ENCODE measurements at regions not wholly inside any gene's neighbourhood (a gene's known extent, or its start where the extent isn't known, plus 50 kb on each side); places are given as distances from the start of the nearest gene placed in this dataset.

DNA sequence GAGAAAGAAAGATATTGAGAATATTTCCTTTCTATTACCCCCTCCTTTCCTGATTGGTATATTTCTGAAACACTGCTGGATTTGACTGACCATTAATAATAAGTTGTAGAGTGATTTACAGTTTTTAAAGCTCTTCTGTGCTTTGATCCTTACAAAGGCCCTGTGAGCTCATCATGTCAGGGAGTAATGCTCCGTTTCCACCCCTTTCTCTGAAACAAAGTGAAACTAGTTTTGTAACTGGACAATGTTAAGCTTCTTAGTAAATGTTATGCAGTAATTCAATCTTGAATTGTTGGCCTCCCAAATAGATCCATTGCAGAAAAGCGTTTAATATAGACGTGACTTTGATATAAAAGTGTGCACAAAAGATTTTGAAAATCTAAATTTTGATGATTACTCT, 190.1 kb upstream of the GNPDA2 start:
- Histone ChIP-seq H3K9me3 (ENCODE audit: control insufficient read depth in 2 of 2, low read length in 2 of 2) (no peaks in the 10 kb centered on the region), H3K36me3 (ENCODE audit: control insufficient read depth in 2 of 2, insufficient read depth in 2 of 2, low read length in 2 of 2) (no peaks in the 10 kb centered on the region), H3K4me3 (ENCODE audit: low read length in 2 of 2) (peak overlapping the region in 1 of 2 donors; percentile 34), H3K27me3 (ENCODE audit: control insufficient read depth in 2 of 2, insufficient read depth in 2 of 2, low read length in 2 of 2) (no peaks in the 10 kb centered on the region), H3K4me1 (ENCODE audit: control insufficient read depth in 2 of 2, insufficient read depth in 2 of 2, low read length in 2 of 2) (no peaks in the 10 kb centered on the region), H3K27ac (ENCODE audit: low read depth in 2 of 2, low read length in 2 of 2) (no peak overlapping the region), H3K9ac (ENCODE audit: low read depth in 1 of 2, low read length in 2 of 2) (no peak overlapping the region)

DNA sequence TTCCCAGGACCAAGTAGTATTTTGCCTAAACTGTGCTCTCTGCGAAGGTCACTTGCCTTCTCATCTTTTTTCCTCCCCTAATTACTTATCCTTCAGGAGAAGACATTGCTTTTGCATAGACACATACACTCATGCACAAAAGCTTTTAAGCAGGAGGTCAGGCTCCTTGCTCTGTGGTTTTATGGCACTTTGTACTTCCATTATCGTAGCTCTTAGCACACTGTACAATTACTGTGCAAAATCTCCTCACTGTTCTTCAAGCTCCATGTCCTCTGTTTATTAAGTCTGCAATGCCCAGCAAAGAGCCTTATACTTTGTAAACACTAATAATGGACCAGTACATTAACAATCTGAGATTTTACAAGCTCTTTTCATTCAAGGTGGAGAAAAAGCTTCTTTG, 188.4 kb upstream of the GNPDA2 start:
- Histone ChIP-seq H3K27me3 (ENCODE audit: control insufficient read depth in 2 of 2, insufficient read depth in 2 of 2, low read length in 2 of 2) (no peaks in the 10 kb centered on the region), H3K36me3 (ENCODE audit: control insufficient read depth in 2 of 2, insufficient read depth in 2 of 2, low read length in 2 of 2) (no peaks in the 10 kb centered on the region), H3K27ac (ENCODE audit: low read depth in 2 of 2, low read length in 2 of 2) (no peak overlapping the region), H3K9ac (ENCODE audit: low read depth in 1 of 2, low read length in 2 of 2) (no peak overlapping the region), H3K9me3 (ENCODE audit: control insufficient read depth in 2 of 2, low read length in 2 of 2) (no peaks in the 10 kb centered on the region), H3K4me3 (ENCODE audit: low read length in 2 of 2) (no peak overlapping the region), H3K4me1 (ENCODE audit: control insufficient read depth in 2 of 2, insufficient read depth in 2 of 2, low read length in 2 of 2) (no peaks in the 10 kb centered on the region)

DNA sequence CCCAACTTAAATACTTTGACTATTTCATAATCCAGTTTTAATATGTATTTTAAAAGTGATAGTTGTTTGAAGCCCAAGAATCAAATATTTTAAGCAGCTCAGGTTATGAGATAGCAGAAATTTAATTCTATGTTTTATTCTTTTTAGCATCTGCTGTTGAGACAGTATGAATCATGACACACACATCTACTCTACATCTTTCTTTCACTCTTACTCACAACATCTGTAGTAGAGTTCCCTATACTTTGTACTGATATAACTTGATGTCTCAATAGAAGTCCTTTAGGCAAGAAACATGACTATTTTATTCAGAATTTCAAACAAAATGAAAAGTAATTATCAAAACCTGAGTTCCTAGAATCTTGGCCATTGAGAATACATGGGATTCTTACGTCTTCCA, 187.9 kb upstream of the GNPDA2 start:
- H3K4me1 ChIP-seq (ENCODE audit: control insufficient read depth in 2 of 2, insufficient read depth in 2 of 2, low read length in 2 of 2): no peaks in the 10 kb centered on the region
- H3K27ac ChIP-seq (ENCODE audit: low read depth in 2 of 2, low read length in 2 of 2): no peak overlapping the region
- no peaks in the 10 kb centered on the region for H3K36me3 ChIP-seq (ENCODE audit: control insufficient read depth in 2 of 2, insufficient read depth in 2 of 2, low read length in 2 of 2)
- no peak overlapping the region for H3K4me3 ChIP-seq (ENCODE audit: low read length in 2 of 2)
- H3K27me3 ChIP-seq (ENCODE audit: control insufficient read depth in 2 of 2, insufficient read depth in 2 of 2, low read length in 2 of 2): no peaks in the 10 kb centered on the region
- H3K9me3 ChIP-seq (ENCODE audit: control insufficient read depth in 2 of 2, low read length in 2 of 2): no peaks in the 10 kb centered on the region
- no peak overlapping the region for H3K9ac ChIP-seq (ENCODE audit: low read depth in 1 of 2, low read length in 2 of 2)

- H3K27ac ChIP-seq (ENCODE audit: low read depth in 2 of 2, low read length in 2 of 2): no peak overlapping the region
- H3K9ac ChIP-seq (ENCODE audit: low read depth in 1 of 2, low read length in 2 of 2): no peak overlapping the region
- no peak overlapping the region for H3K4me3 ChIP-seq (ENCODE audit: low read length in 2 of 2)
- no peaks in the 10 kb centered on the region for H3K9me3 ChIP-seq (ENCODE audit: control insufficient read depth in 2 of 2, low read length in 2 of 2)
- H3K36me3 ChIP-seq (ENCODE audit: control insufficient read depth in 2 of 2, insufficient read depth in 2 of 2, low read length in 2 of 2): no peaks in the 10 kb centered on the region
- no peaks in the 10 kb centered on the region for H3K4me1 ChIP-seq (ENCODE audit: control insufficient read depth in 2 of 2, insufficient read depth in 2 of 2, low read length in 2 of 2)
- no peaks in the 10 kb centered on the region for H3K27me3 ChIP-seq (ENCODE audit: control insufficient read depth in 2 of 2, insufficient read depth in 2 of 2, low read length in 2 of 2)
These were observed 186.6 kb upstream of the GNPDA2 start for GRCh38 chr4:44912980-44913379.

DNA sequence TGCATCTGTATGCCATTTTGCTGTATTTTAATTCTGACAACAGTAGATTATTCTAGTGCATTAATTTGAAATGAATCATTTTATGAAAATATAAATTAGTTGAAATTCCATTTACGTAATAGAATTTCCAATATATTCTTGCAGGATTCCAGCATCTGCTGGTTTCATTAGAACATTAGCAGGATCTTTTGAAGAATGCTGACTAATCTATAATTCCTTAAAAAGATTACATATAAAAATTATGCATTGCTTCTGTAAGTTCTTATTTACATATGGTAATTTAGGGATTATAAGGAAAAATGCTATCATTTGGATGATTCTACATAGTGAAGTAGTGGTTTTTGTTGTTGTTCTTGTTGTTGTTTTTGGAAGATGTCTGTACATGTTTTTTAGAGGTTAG, 182.2 kb upstream of the GNPDA2 start:
- Histone ChIP-seq H3K27ac (ENCODE audit: low read depth in 2 of 2, low read length in 2 of 2) (no peak overlapping the region), H3K36me3 (ENCODE audit: control insufficient read depth in 2 of 2, insufficient read depth in 2 of 2, low read length in 2 of 2) (no peaks in the 10 kb centered on the region), H3K4me1 (ENCODE audit: control insufficient read depth in 2 of 2, insufficient read depth in 2 of 2, low read length in 2 of 2) (no peaks in the 10 kb centered on the region), H3K9me3 (ENCODE audit: control insufficient read depth in 2 of 2, low read length in 2 of 2) (no peaks in the 10 kb centered on the region), H3K4me3 (ENCODE audit: low read length in 2 of 2) (no peak overlapping the region), H3K27me3 (ENCODE audit: control insufficient read depth in 2 of 2, insufficient read depth in 2 of 2, low read length in 2 of 2) (no peaks in the 10 kb centered on the region), H3K9ac (ENCODE audit: low read depth in 1 of 2, low read length in 2 of 2) (no peak overlapping the region)

DNA sequence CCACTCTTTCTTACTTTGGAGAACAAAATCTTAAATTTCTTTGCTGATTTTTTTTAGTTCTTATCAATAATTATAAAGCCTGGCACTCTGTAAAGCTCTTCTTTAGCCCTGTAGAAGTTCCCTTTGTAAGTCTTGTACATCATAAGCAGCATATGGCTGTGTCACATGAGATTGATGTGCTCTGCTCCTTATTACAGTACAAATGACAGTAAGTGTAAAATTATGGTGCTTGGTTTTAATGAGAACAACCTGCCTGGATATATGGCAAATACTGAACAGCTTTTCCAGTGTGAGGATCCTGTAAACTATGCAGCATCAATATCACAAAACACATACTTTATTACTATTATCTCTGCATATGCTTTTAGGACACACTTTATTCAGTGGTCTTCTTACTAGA, 145.9 kb upstream of the GNPDA2 start:
- Histone ChIP-seq H3K36me3 (ENCODE audit: control insufficient read depth in 2 of 2, insufficient read depth in 2 of 2, low read length in 2 of 2) (no peaks in the 10 kb centered on the region), H3K4me3 (ENCODE audit: low read length in 2 of 2) (no peak overlapping the region), H3K9me3 (ENCODE audit: control insufficient read depth in 2 of 2, low read length in 2 of 2) (no peaks in the 10 kb centered on the region), H3K9ac (ENCODE audit: low read depth in 1 of 2, low read length in 2 of 2) (no peak overlapping the region), H3K27ac (ENCODE audit: low read depth in 2 of 2, low read length in 2 of 2) (no peak overlapping the region), H3K4me1 (ENCODE audit: control insufficient read depth in 2 of 2, insufficient read depth in 2 of 2, low read length in 2 of 2) (no peaks in the 10 kb centered on the region), H3K27me3 (ENCODE audit: control insufficient read depth in 2 of 2, insufficient read depth in 2 of 2, low read length in 2 of 2) (no peaks in the 10 kb centered on the region)

- Histone ChIP-seq H3K27ac (ENCODE audit: low read depth in 2 of 2, low read length in 2 of 2) (no peak overlapping the region), H3K4me1 (ENCODE audit: control insufficient read depth in 2 of 2, insufficient read depth in 2 of 2, low read length in 2 of 2) (no peaks in the 10 kb centered on the region), H3K9ac (ENCODE audit: low read depth in 1 of 2, low read length in 2 of 2) (no peak overlapping the region), H3K36me3 (ENCODE audit: control insufficient read depth in 2 of 2, insufficient read depth in 2 of 2, low read length in 2 of 2) (no peaks in the 10 kb centered on the region), H3K9me3 (ENCODE audit: control insufficient read depth in 2 of 2, low read length in 2 of 2) (no peaks in the 10 kb centered on the region), H3K27me3 (ENCODE audit: control insufficient read depth in 2 of 2, insufficient read depth in 2 of 2, low read length in 2 of 2) (no peaks in the 10 kb centered on the region), H3K4me3 (ENCODE audit: low read length in 2 of 2) (no peak overlapping the region)
These were observed 144.8 kb upstream of the GNPDA2 start for GRCh38 chr4:44871133-44871532.

DNA sequence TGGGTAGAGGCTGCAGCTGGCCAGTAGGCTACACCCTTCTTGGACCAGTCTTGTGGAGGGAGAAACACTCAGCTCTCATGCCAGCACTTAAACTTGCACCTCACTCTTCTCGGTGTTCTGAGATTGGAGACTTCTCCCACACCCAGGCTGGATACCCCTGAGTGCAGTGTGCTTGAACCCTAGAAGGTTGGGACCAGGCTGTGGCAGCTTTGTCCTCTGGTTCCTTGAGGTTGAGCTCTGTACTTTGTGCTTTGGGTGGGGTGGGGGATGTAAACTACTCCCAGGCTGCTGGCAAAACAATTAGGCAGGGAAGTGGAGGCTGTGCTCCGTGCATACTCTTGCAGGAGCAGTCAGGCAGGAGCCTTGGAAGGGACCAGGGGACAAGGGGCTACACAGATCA, 143.6 kb upstream of the GNPDA2 start:
- H3K9me3 ChIP-seq (ENCODE audit: control insufficient read depth in 2 of 2, low read length in 2 of 2): no peaks in the 10 kb centered on the region
- H3K27me3 ChIP-seq (ENCODE audit: control insufficient read depth in 2 of 2, insufficient read depth in 2 of 2, low read length in 2 of 2): no peaks in the 10 kb centered on the region
- no peaks in the 10 kb centered on the region for H3K36me3 ChIP-seq (ENCODE audit: control insufficient read depth in 2 of 2, insufficient read depth in 2 of 2, low read length in 2 of 2)
- no peaks in the 10 kb centered on the region for H3K4me1 ChIP-seq (ENCODE audit: control insufficient read depth in 2 of 2, insufficient read depth in 2 of 2, low read length in 2 of 2)
- no peak overlapping the region for H3K27ac ChIP-seq (ENCODE audit: low read depth in 2 of 2, low read length in 2 of 2)
- no peak overlapping the region for H3K9ac ChIP-seq (ENCODE audit: low read depth in 1 of 2, low read length in 2 of 2)
- H3K4me3 ChIP-seq (ENCODE audit: low read length in 2 of 2): no peak overlapping the region

GRCh38 chr4:44869222-44869882, 143.0 kb upstream of the GNPDA2 start:
- no peak overlapping the region for H3K4me3 ChIP-seq (ENCODE audit: low read length in 2 of 2)
- H3K4me1 ChIP-seq (ENCODE audit: control insufficient read depth in 2 of 2, insufficient read depth in 2 of 2, low read length in 2 of 2): no peaks in the 10 kb centered on the region
- H3K36me3 ChIP-seq (ENCODE audit: control insufficient read depth in 2 of 2, insufficient read depth in 2 of 2, low read length in 2 of 2): no peaks in the 10 kb centered on the region
- H3K27me3 ChIP-seq (ENCODE audit: control insufficient read depth in 2 of 2, insufficient read depth in 2 of 2, low read length in 2 of 2): no peaks in the 10 kb centered on the region
- H3K27ac ChIP-seq (ENCODE audit: low read depth in 2 of 2, low read length in 2 of 2): no peak overlapping the region
- H3K9me3 ChIP-seq (ENCODE audit: control insufficient read depth in 2 of 2, low read length in 2 of 2): no peaks in the 10 kb centered on the region
- no peak overlapping the region for H3K9ac ChIP-seq (ENCODE audit: low read depth in 1 of 2, low read length in 2 of 2)

GRCh38 chr4:44861756-44862155, 135.4 kb upstream of the GNPDA2 start:
- H3K36me3 ChIP-seq (ENCODE audit: control insufficient read depth in 2 of 2, insufficient read depth in 2 of 2, low read length in 2 of 2): no peaks in the 10 kb centered on the region
- no peak overlapping the region for H3K27ac ChIP-seq (ENCODE audit: low read depth in 2 of 2, low read length in 2 of 2)
- no peak overlapping the region for H3K9ac ChIP-seq (ENCODE audit: low read depth in 1 of 2, low read length in 2 of 2)
- no peaks in the 10 kb centered on the region for H3K4me1 ChIP-seq (ENCODE audit: control insufficient read depth in 2 of 2, insufficient read depth in 2 of 2, low read length in 2 of 2)
- H3K4me3 ChIP-seq (ENCODE audit: low read length in 2 of 2): no peak overlapping the region
- H3K27me3 ChIP-seq (ENCODE audit: control insufficient read depth in 2 of 2, insufficient read depth in 2 of 2, low read length in 2 of 2): no peaks in the 10 kb centered on the region
- no peaks in the 10 kb centered on the region for H3K9me3 ChIP-seq (ENCODE audit: control insufficient read depth in 2 of 2, low read length in 2 of 2)

DNA sequence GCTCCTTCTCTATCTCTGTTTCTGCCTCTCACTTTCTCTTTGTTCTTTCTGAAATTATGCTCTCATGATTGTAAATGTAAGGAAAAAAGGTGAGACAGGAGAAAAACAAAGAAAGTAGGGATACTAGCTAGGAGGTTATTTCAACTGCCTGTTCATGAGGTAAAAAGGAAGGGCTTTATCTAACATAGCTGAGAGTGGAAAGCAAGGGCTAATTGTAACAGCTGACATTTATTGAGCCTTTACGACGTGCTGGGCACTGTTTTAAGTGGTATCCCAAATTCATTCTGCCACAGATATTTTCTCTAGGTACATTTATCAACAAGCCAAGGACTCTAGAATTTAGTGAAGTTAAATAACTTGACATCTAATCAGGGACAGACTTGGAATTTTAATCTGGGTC, 133.1 kb upstream of the GNPDA2 start:
- Histone ChIP-seq H3K4me3 (ENCODE audit: low read length in 2 of 2) (no peak overlapping the region), H3K9ac (ENCODE audit: low read depth in 1 of 2, low read length in 2 of 2) (no peak overlapping the region), H3K4me1 (ENCODE audit: control insufficient read depth in 2 of 2, insufficient read depth in 2 of 2, low read length in 2 of 2) (no peaks in the 10 kb centered on the region), H3K9me3 (ENCODE audit: control insufficient read depth in 2 of 2, low read length in 2 of 2) (no peaks in the 10 kb centered on the region), H3K27me3 (ENCODE audit: control insufficient read depth in 2 of 2, insufficient read depth in 2 of 2, low read length in 2 of 2) (no peaks in the 10 kb centered on the region), H3K27ac (ENCODE audit: low read depth in 2 of 2, low read length in 2 of 2) (no peak overlapping the region), H3K36me3 (ENCODE audit: control insufficient read depth in 2 of 2, insufficient read depth in 2 of 2, low read length in 2 of 2) (no peaks in the 10 kb centered on the region)

Data from mucosa of rectum (tissue), 2 donors.